NCI-H2196 (cell line): ENCODE measurements at regions not wholly inside any gene's neighbourhood (a gene's known extent, or its start where the extent isn't known, plus 50 kb on each side); places are given as distances from the start of the nearest gene placed in this dataset.

Experiments used
- DNase-seq: peaks from one replicate; lab custom pipeline; 2025; ENCODE audit not compliant: unreplicated experiment; lab: John Stamatoyannopoulos, UW

- DNase-seq, result no peak
These were observed 413.5 kb upstream of the SEMA3D start for GRCh38 chr7:85600395-85600794.

- no peak for DNase-seq
These were observed 410.0 kb upstream of the SEMA3D start for GRCh38 chr7:85596827-85597226.

GRCh38 chr7:85595750-85596178, 408.9 kb upstream of the SEMA3D start:
- no peak for DNase-seq

GRCh38 chr7:85593355-85593754, 406.5 kb upstream of the SEMA3D start:
- no peak for DNase-seq

GRCh38 chr7:85587785-85588184, 400.9 kb upstream of the SEMA3D start:
- DNase-seq, result no peak

GRCh38 chr7:85586091-85586490, 399.2 kb upstream of the SEMA3D start:
- DNase-seq, result no peak

GRCh38 chr7:85583131-85583953, 396.5 kb upstream of the SEMA3D start:
- DNase-seq, result no peak

GRCh38 chr7:85573844-85574243, 387.0 kb upstream of the SEMA3D start:
- DNase-seq, result no peak

GRCh38 chr7:85573346-85573745, 386.5 kb upstream of the SEMA3D start:
- no peak for DNase-seq

- no peak for DNase-seq
These were observed 384.0 kb upstream of the SEMA3D start for GRCh38 chr7:85570898-85571297.

- no peak for DNase-seq
These were observed 381.1 kb upstream of the SEMA3D start for GRCh38 chr7:85567983-85568382.

- DNase-seq, result no peak
These were observed 379.4 kb upstream of the SEMA3D start for GRCh38 chr7:85566095-85566794.

GRCh38 chr7:85565276-85565675, 378.4 kb upstream of the SEMA3D start:
- no peak for DNase-seq

GRCh38 chr7:85564861-85565260, 378.0 kb upstream of the SEMA3D start:
- no peak for DNase-seq

- DNase-seq, result no peak
These were observed 374.9 kb upstream of the SEMA3D start for GRCh38 chr7:85561706-85562105.

- DNase-seq, result peak; percentile 61
These were observed 367.7 kb upstream of the SEMA3D start for GRCh38 chr7:85554236-85555178.

- DNase-seq, result no peak
These were observed 349.3 kb upstream of the SEMA3D start for GRCh38 chr7:85535974-85536729.

- DNase-seq, result no peak
These were observed 343.0 kb upstream of the SEMA3D start for GRCh38 chr7:85529831-85530230.

- DNase-seq, result no peak
These were observed 342.3 kb upstream of the SEMA3D start for GRCh38 chr7:85529201-85529600.

- DNase-seq, result no peak
These were observed 341.7 kb upstream of the SEMA3D start for GRCh38 chr7:85528581-85528980.

- no peak for DNase-seq
These were observed 338.8 kb upstream of the SEMA3D start for GRCh38 chr7:85525676-85526075.
